ENCODE measurements at regions not wholly inside any gene's neighbourhood (a gene's known extent, or its start where the extent isn't known, plus 50 kb on each side); places are given as distances from the start of the nearest gene placed in this dataset.

DNA sequence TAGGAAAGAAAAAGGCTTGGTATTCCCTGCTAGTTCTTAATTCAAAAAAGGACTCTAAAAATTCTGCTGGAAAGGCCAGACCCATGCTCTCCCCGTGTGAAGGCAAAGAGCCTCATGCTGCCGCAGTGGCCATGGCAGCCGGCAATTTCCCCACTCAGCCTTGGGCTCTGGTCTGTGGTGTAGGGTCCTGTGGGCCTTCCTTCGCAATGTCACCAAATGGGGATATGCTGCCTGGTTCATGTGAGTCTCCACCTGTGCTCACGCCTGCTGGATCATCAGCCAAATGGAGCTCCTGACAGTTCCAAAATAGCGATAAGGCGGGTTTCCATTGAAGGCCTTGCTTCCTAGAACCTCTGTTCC lies 282.8 kb upstream of the ATP5MC3 start:
- no peaks in the 10 kb centered on the region for H3K27me3 ChIP-seq (ENCODE audit: control insufficient read depth, insufficient read depth, low read length)
- H3K4me3 ChIP-seq (ENCODE audit: low read depth, low read length): no peak overlapping the region

DNA sequence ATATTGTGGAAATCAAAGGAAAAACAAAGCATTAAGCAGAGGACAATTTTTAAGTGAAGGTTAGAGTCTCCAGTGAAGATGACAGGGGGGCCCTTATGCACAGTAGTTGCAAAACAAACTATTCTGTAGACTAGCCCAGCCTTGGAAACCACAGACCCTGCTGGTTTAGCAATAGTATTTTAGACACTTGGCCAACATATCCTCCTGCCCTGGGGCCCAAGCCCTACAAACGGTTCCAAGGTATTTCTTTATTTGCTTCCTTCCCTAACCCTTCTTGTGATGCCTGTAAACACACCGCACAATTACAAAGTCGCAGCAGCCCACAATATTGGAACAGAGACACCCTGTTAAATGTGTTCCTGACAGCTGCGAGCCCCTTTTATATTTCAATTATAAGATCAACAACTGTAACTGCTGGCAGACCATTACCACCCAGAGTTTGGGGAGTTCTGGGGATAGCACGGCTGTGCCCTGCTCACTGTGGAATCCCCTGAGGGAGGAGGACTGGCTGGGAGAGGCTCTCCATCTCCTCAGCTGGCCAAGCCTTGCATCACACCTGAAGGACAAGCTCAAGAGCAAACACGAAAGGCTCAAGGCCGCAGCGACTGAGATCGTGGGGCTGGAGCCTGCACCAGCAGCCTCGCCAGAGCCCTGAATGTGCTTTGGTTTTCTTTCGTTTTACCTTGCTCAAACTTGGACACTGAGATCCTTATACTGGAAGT lies 282.2 kb upstream of the ATP5MC3 start:
- no peaks in the 10 kb centered on the region for H3K9me3 ChIP-seq (ENCODE audit: control insufficient read depth, insufficient read depth, low read length)
- H3K27ac ChIP-seq (ENCODE audit: low read depth, low read length): no peak overlapping the region
- H3K36me3 ChIP-seq (ENCODE audit: control insufficient read depth, insufficient read depth, low read length): no peaks in the 10 kb centered on the region
- H3K4me1 ChIP-seq (ENCODE audit: control insufficient read depth, insufficient read depth, low read length): peaks cover 18% of the 10 kb centered on the region
- H3K9ac ChIP-seq (ENCODE audit: low read depth, low read length): no peak overlapping the region
- no peak overlapping the region for H3K4me3 ChIP-seq (ENCODE audit: low read depth, low read length)
- H3K27me3 ChIP-seq (ENCODE audit: control insufficient read depth, insufficient read depth, low read length): no peaks in the 10 kb centered on the region

More for the DNA sequence above, 282.8 kb upstream of the ATP5MC3 start:
- H3K27ac ChIP-seq (ENCODE audit: low read depth, low read length): no peak overlapping the region
- H3K9me3 ChIP-seq (ENCODE audit: control insufficient read depth, insufficient read depth, low read length): no peaks in the 10 kb centered on the region
- no peaks in the 10 kb centered on the region for H3K36me3 ChIP-seq (ENCODE audit: control insufficient read depth, insufficient read depth, low read length)
- no peak overlapping the region for H3K9ac ChIP-seq (ENCODE audit: low read depth, low read length)
- peaks cover 24% of the 10 kb centered on the region for H3K4me1 ChIP-seq (ENCODE audit: control insufficient read depth, insufficient read depth, low read length)

DNA sequence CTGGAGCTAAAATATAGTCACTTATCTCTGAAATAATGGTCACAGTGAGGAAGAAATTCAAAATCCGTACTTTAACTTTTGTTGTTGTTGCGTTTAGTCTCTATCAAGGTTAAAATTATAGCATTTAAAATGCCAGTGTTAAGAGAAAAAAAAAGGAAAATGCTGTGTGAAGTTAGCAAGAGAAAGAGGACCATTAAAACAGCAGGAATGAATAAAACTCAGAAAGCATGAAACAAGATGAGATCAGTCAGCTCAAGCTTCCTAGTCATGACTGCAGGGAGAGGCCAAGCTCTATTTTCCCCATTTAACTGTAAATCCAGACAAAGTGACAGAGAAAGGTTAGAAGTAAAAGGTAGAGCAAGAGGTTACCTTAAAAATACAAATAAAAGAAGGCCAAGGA lies 281.7 kb upstream of the ATP5MC3 start:
- no peak overlapping the region for H3K9ac ChIP-seq (ENCODE audit: low read depth, low read length)
- no peak overlapping the region for H3K4me3 ChIP-seq (ENCODE audit: low read depth, low read length)
- H3K27ac ChIP-seq (ENCODE audit: low read depth, low read length): no peak overlapping the region
- no peaks in the 10 kb centered on the region for H3K9me3 ChIP-seq (ENCODE audit: control insufficient read depth, insufficient read depth, low read length)
- H3K27me3 ChIP-seq (ENCODE audit: control insufficient read depth, insufficient read depth, low read length): no peaks in the 10 kb centered on the region
- H3K36me3 ChIP-seq (ENCODE audit: control insufficient read depth, insufficient read depth, low read length): no peaks in the 10 kb centered on the region
- H3K4me1 ChIP-seq (ENCODE audit: control insufficient read depth, insufficient read depth, low read length): peaks cover 12% of the 10 kb centered on the region

DNA sequence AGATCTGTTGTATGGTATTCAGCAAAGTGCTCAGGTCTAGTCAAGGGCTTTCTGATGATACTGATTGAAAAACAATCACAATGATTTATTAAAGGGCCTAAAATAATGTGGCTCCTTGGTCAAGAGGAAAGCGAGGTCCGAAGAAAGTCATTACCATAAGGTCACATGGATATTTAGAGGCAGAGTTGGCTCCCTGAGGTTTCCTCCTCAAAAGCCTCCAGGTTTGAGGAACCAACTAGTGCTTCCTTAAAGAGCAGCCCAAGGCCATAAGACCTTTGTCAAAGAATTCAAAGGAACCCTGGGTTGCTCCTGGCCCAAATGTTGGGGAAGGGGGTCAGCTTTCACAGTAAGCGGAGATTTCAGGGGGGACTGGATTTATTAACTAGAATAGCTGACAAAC lies 280.7 kb upstream of the ATP5MC3 start:
- no peak overlapping the region for H3K9ac ChIP-seq (ENCODE audit: low read depth, low read length)
- no peak overlapping the region for H3K27ac ChIP-seq (ENCODE audit: low read depth, low read length)
- H3K9me3 ChIP-seq (ENCODE audit: control insufficient read depth, insufficient read depth, low read length): no peaks in the 10 kb centered on the region
- 0 out of 2 replicates have a peak, but pooled peaks cover 4% of the 10 kb centered on the region for H3K27me3 ChIP-seq (ENCODE audit: control insufficient read depth, insufficient read depth, low read length)
- H3K4me1 ChIP-seq (ENCODE audit: control insufficient read depth, insufficient read depth, low read length): peaks cover 12% of the 10 kb centered on the region
- H3K4me3 ChIP-seq (ENCODE audit: low read depth, low read length): no peak overlapping the region
- H3K36me3 ChIP-seq (ENCODE audit: control insufficient read depth, insufficient read depth, low read length): no peaks in the 10 kb centered on the region

DNA sequence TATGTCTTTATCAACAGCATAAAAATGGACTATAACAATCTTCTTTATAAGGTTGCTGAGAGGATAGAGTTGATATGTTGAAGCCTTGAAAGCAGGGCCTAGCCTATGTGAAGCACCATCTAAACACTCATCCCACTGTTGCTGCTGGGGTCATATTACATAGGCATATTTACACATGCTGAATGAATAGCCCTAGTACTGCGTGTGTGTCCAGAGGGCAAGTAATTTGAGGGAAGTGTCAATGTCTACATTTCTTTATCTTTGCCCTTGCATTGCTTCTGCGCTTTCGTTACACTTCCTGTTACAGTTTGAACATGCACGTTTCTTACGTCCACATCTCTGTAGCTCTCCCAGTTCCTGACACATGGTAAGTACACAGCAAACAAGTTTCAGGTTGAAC lies 280.3 kb upstream of the ATP5MC3 start:
- Histone ChIP-seq H3K9me3 (ENCODE audit: control insufficient read depth, insufficient read depth, low read length) (no peaks in the 10 kb centered on the region), H3K27ac (ENCODE audit: low read depth, low read length) (no peak overlapping the region), H3K36me3 (ENCODE audit: control insufficient read depth, insufficient read depth, low read length) (no peaks in the 10 kb centered on the region), H3K4me1 (ENCODE audit: control insufficient read depth, insufficient read depth, low read length) (peaks cover 12% of the 10 kb centered on the region), H3K27me3 (ENCODE audit: control insufficient read depth, insufficient read depth, low read length) (peaks cover 6% of the 10 kb centered on the region; the same call in 1 of the 2 replicates), H3K4me3 (ENCODE audit: low read depth, low read length) (no peak overlapping the region), H3K9ac (ENCODE audit: low read depth, low read length) (no peak overlapping the region)

DNA sequence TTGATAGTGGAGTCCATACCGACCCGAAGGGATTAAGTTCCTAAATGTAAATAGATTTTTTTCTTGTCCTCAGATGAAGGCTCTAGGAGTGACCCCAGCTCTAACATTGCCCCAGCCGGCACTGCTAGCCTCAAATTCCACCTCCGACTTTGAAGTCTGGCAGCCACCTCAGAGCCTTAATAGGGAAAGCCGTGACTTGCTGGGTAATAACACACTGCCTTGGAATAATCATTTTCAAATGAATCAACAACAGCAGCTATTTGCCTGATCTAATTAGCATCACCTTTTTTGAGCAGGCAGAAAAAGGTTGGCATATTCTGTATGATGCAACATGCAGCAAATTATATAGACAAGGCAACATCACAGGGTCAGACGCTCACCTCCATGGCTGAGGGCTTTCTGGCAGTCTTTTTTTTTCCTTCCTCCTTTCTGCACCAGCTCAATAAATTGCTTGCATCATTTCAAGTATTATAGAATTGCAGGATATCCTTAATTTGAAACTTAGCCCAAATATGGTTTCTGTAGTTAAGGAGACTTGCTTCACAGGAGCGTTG lies 276.5 kb upstream of the ATP5MC3 start:
- no peak overlapping the region for H3K27ac ChIP-seq (ENCODE audit: low read depth, low read length)
- H3K36me3 ChIP-seq (ENCODE audit: control insufficient read depth, insufficient read depth, low read length): no peaks in the 10 kb centered on the region
- H3K27me3 ChIP-seq (ENCODE audit: control insufficient read depth, insufficient read depth, low read length): peaks cover 40% of the 10 kb centered on the region
- no peaks in the 10 kb centered on the region for H3K9me3 ChIP-seq (ENCODE audit: control insufficient read depth, insufficient read depth, low read length)
- H3K4me3 ChIP-seq (ENCODE audit: low read depth, low read length): no peak overlapping the region
- H3K9ac ChIP-seq (ENCODE audit: low read depth, low read length): no peak overlapping the region
- H3K4me1 ChIP-seq (ENCODE audit: control insufficient read depth, insufficient read depth, low read length): 0 out of 2 replicates have a peak, but pooled peaks cover 3% of the 10 kb centered on the region

DNA sequence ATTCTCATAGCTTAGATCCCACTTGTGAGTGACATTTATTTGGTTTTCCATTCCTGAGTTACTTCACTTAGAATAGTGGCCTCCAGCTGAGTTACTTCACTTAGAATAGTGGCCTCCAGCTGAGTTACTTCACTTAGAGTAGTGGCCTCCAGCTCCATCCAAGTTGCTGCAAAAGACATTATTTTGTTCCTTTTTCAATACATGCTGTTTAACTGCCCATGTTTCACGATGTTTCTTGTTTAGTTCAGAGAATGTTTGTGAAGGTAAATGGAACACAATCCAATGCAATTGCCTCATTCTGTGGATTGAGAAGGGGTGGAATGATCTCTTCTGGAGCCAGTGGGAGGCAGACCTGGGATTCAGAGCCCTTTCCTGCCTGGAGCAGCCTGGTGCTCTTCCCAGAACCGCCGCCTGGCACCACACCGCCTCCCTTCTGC lies 273.5 kb upstream of the ATP5MC3 start:
- Histone ChIP-seq H3K27ac (ENCODE audit: low read depth, low read length) (no peak overlapping the region), H3K4me1 (ENCODE audit: control insufficient read depth, insufficient read depth, low read length) (no peaks in the 10 kb centered on the region), H3K9ac (ENCODE audit: low read depth, low read length) (no peak overlapping the region), H3K9me3 (ENCODE audit: control insufficient read depth, insufficient read depth, low read length) (no peaks in the 10 kb centered on the region), H3K36me3 (ENCODE audit: control insufficient read depth, insufficient read depth, low read length) (no peaks in the 10 kb centered on the region), H3K27me3 (ENCODE audit: control insufficient read depth, insufficient read depth, low read length) (peaks cover 54% of the 10 kb centered on the region), H3K4me3 (ENCODE audit: low read depth, low read length) (no peak overlapping the region)

DNA sequence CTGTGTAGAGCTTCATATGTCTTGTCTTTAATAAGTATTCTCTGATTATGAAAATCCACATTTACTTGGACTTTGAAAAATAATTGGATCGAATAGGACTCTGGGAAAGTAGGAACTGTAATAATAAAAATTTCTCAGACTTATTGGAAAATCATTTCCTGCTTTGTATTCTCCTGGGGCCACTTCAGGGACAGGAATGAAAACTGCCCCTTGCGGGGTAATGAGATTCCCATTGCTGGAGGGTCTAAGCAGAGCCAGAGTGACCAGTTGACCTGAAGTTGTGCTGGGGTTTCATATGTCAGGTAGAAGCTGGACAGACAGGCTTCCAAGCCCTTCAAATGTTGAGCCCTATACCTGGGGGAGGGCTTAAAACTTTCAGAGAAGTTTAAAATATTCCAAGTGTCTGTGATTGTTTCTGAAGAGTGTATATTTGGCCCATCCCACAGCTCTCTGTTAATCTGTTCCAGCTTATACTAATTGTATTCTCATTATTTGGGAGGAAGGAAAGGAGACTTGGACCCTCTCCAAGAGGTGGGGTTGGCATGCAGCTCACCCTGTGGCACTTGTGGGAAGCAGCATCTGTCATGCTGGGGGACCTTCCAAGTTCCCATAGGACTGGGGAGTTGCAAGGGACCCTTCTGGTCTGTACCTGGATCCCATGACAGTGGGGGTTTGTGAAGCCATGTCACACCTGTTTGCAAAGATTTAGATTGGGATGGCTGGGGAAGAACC lies 268.7 kb upstream of the ATP5MC3 start:
- H3K36me3 ChIP-seq (ENCODE audit: control insufficient read depth, insufficient read depth, low read length): no peaks in the 10 kb centered on the region
- H3K9me3 ChIP-seq (ENCODE audit: control insufficient read depth, insufficient read depth, low read length): no peaks in the 10 kb centered on the region
- H3K9ac ChIP-seq (ENCODE audit: low read depth, low read length): no peak overlapping the region
- H3K4me3 ChIP-seq (ENCODE audit: low read depth, low read length): no peak overlapping the region
- peaks cover 35% of the 10 kb centered on the region for H3K27me3 ChIP-seq (ENCODE audit: control insufficient read depth, insufficient read depth, low read length)
- H3K4me1 ChIP-seq (ENCODE audit: control insufficient read depth, insufficient read depth, low read length): no peaks in the 10 kb centered on the region
- no peak overlapping the region for H3K27ac ChIP-seq (ENCODE audit: low read depth, low read length)

DNA sequence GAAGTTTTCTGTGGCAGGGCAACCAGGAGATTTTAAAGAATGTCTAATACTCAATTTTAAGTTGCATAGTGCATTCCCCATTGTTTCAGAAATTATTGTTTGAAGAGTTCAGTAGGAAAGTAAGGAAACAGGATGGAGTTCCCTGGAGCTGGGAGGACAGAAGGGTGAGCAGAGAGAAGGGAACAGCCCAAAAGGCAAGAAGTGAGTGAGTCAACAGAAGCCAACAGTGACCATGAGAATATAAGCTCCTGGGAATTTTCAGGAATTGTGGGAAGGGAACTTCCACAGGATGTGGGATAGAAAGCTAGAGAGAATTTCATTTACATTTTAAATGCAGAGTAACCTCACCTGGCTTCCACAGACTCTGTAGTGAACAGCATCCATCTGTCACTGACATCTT lies 268.1 kb upstream of the ATP5MC3 start:
- H3K27me3 ChIP-seq (ENCODE audit: control insufficient read depth, insufficient read depth, low read length): peaks cover 31% of the 10 kb centered on the region
- no peak overlapping the region for H3K4me3 ChIP-seq (ENCODE audit: low read depth, low read length)
- H3K9me3 ChIP-seq (ENCODE audit: control insufficient read depth, insufficient read depth, low read length): no peaks in the 10 kb centered on the region
- no peaks in the 10 kb centered on the region for H3K4me1 ChIP-seq (ENCODE audit: control insufficient read depth, insufficient read depth, low read length)
- H3K36me3 ChIP-seq (ENCODE audit: control insufficient read depth, insufficient read depth, low read length): no peaks in the 10 kb centered on the region
- no peak overlapping the region for H3K27ac ChIP-seq (ENCODE audit: low read depth, low read length)
- H3K9ac ChIP-seq (ENCODE audit: low read depth, low read length): no peak overlapping the region

DNA sequence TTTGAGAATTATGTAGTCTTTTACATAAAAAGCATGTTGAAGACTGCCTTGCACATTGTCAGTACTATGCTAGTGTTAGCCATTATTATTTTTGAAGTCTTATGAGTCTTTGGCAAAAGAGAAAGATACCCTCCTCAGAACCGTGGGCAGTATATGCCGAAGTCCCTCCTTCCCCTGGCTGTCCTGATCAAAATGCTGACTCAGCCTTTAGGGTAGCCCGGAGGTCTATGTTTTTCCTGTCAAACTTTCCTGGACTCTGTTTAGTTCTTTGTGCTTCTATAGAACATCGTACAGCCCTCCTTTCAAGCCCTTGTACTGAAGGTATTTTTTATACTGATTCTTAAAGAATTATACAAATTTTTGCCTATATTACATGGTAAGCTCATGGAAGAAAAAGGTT lies 264.7 kb upstream of the ATP5MC3 start:
- Histone ChIP-seq H3K9ac (ENCODE audit: low read depth, low read length) (no peak overlapping the region), H3K36me3 (ENCODE audit: control insufficient read depth, insufficient read depth, low read length) (no peaks in the 10 kb centered on the region), H3K9me3 (ENCODE audit: control insufficient read depth, insufficient read depth, low read length) (no peaks in the 10 kb centered on the region), H3K4me1 (ENCODE audit: control insufficient read depth, insufficient read depth, low read length) (peaks cover 4% of the 10 kb centered on the region; the same call in 1 of the 2 replicates), H3K27ac (ENCODE audit: low read depth, low read length) (no peak overlapping the region), H3K4me3 (ENCODE audit: low read depth, low read length) (no peak overlapping the region), H3K27me3 (ENCODE audit: control insufficient read depth, insufficient read depth, low read length) (no peaks in the 10 kb centered on the region; the same call in 1 of the 2 replicates)

DNA sequence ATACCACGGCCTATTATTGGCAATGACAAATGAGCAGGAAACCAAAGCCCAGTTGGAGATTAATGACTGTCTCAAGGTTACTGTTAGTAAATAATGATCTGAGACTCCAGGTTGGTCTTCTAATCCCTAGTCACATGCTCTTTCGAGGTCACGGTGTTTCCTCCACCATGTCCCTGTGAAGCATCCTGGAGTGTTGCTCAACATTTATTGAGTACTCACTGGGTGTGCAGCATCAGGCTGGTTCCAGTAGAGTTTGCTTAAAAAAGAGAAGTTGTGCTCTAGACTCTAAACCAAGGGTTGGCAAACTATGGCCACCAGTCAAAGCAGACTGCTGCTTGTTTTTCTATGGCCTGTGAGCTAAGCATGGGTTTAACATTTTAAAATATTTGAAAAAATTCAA lies 263.8 kb upstream of the ATP5MC3 start:
- no peak overlapping the region for H3K9ac ChIP-seq (ENCODE audit: low read depth, low read length)
- no peaks in the 10 kb centered on the region for H3K9me3 ChIP-seq (ENCODE audit: control insufficient read depth, insufficient read depth, low read length)
- H3K36me3 ChIP-seq (ENCODE audit: control insufficient read depth, insufficient read depth, low read length): no peaks in the 10 kb centered on the region
- H3K4me1 ChIP-seq (ENCODE audit: control insufficient read depth, insufficient read depth, low read length): peaks cover 7% of the 10 kb centered on the region; the same call in 1 of the 2 replicates
- H3K27me3 ChIP-seq (ENCODE audit: control insufficient read depth, insufficient read depth, low read length): no peaks in the 10 kb centered on the region; the same call in 1 of the 2 replicates
- no peak overlapping the region for H3K4me3 ChIP-seq (ENCODE audit: low read depth, low read length)
- H3K27ac ChIP-seq (ENCODE audit: low read depth, low read length): no peak overlapping the region
